ENCODE measurements at regions not wholly inside any gene's neighbourhood (a gene's known extent, or its start where the extent isn't known, plus 50 kb on each side); places are given as distances from the start of the nearest gene placed in this dataset.
"Not testable (repeated sequence)": the region's sequence is repeated elsewhere in the genome, so short reads cannot be mapped to it uniquely, and the experiment has no call there.

DNA sequence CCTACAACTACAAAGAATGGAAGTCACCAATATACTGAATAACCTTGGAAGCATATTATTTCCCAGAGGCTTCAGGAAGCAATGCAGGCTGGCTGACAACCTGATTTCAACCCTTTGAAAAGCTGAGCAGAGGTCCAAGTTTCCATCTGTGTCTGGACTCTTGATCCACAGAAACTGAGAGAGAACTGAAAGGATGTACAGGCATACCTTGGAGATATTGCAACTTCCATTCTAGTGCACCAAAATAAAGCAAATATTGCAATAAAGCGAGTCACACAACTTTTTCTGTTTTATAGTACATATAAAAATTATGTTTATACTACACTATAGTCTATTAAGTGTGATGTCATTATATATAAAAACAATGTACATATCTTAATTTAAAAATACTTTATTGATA is 85.3 kb downstream of the TYW3 start:
- DNase-seq, result no peak

DNA sequence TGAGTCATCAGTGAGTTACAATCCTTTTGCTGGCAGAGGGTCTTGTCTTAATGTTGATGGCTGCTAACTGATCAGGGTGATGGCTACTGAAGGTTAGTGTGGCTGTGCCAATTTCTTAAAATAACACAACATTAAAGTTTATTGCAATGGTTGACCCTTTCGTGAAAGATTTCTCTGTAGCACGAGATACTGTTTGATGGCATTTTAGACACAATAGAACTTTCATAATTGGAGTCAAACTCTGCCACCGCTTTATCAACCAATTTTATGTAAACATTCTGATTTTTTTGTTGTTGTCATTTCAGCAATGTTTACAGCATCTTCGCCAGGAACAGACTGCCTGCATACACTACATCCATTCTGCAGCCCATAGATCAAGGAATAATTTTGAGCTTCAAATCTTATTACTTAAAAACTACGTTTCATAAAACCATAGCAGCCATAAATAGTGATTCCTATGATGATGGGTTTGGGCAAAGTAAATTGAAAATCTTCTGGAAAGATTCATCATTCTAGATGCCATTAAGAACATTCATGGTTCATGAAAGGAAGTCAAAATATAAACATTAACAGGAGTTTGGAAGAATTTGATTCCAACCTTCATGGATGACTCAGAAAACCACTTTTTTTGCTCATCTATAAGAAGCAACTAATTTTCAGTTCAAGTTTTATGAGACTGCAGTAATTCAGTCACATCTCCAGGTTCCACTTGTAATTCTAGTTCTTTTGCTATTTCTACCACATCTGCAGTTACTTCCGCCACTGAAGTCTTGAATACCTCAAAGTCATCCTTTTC is 85.9 kb downstream of the TYW3 start:
- DNase-seq, result no peak

DNA sequence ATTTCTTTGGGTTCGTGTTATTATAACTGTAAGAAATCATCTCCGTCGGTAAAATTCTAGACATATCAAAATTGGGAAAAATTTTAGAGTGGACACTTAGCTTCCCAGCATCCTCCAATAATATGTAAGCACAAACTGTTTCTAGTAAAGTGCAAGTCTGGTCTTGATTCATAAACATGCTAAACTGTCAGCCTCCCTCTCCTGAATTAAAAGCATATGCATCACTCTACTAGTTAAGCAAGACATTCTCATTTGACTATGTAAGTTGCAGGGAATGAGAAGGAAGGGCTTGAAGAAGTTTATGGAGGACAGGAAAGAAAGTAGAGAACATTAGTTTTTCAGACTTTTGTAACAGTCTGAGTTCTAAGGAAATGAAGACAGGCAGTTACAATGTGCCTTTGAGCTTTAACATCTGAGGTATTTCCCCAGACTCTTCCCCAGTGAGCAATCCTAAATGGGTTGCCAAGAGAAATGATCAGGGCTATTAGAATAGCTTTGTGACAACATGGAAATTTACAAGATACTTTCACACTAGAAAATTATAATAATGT is 90.0 kb downstream of the TYW3 start:
- no peak for DNase-seq

DNA sequence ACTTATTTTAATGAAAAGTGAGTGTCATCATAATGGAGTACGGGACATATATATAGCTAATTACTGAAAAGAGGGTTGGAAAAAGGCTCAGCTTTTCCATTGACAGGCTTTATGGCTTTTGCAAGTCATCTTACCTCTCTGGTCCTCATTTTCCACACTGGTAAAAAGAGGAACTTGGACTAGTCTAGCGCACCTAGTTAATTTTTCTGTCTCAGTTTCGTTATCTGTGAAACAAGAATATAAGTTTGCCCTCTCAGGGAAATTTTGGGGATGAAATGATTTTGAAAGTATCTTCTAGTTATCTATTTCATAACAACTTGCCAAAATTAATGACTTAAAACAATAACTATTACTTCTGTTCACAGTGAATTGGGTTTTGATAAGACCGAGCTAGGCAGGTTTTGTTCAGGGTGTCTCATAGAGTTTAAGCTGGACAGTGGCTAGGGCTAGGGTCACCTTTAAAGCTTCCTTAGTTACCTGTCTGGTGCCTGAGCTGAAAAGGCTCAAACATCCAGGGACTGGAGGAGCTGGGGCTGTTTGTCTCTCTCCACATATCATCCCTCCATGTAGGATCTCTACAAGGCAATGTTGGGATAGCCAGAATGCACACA is 91.7 kb downstream of the TYW3 start:
- no peak for DNase-seq

DNA sequence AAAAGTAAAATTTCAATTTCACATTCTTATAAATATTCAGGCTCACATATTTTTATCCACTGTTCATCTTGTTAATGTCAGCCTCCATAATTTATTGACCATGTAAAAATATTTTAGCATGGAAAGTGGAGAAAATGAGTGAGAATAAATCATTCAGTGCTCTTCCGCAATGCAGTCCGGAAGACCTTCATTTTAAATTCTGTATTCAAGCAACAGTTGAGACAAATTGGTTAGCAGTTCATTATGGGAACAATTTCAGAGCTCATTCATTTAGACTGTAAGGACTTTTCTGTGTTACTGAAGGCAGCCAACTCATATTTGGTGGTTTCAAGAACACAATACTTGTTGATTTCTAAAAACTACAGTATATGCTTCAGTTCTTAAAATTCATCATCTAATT is 97.8 kb downstream of the TYW3 start:
- DNase-seq, result no peak

DNA sequence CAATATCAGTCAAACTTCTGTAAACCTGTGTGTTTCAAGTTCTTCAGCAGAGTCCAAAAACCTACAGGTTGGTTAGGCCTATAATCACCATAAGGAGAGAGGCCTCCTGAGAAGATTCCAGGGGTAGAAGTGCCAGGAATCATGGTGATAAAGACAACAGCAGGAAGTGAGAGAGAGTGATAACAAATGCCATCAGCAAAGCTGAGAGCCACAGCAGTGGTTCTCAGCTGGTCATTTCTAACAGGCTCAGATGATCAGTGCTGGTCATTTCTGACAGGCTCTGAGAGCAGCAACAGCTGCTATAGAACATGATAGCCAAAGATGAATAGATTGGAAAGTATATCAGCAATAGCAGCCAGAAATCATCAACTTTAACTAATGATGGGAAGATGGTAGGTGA is 101.3 kb downstream of the TYW3 start:
- DNase-seq, result no peak

DNA sequence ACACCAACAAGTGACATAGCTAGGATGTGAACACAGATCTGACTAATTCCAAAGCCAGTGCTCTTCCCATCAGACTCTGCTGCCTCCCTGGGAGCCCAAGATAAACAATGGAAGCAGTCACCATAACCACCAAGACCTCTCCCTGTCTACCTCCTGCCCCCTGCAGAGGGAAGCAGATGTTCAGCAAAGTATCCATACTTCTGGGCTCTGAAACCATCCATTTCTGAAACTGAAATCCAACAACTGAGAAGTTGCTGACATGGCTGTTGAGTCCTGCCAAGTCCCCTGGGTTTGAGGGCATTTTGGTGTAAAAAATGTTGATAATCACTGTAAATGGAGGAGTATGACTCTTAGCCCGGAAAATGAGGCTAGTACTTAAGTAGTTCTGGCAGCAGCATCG is 102.1 kb downstream of the TYW3 start:
- DNase-seq, result no peak

DNA sequence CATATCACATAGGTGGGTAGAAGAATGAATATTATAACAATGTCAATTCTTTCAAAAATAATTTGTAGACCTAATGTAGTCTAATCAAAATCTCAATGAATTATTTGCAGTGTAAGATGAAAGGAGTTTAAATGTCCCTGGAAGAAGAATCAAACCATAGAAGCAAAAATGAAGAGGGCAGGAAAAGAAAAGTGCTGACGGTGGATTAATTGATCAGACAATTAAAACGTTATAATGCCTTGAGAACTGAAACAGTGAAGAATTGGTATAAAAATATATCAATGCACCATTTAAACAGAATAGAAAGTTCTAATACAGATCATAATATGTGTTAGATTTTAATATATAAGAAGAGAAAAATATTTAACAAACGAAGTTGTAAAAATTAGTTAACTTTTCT is 109.8 kb downstream of the TYW3 start:
- no peak for DNase-seq

DNA sequence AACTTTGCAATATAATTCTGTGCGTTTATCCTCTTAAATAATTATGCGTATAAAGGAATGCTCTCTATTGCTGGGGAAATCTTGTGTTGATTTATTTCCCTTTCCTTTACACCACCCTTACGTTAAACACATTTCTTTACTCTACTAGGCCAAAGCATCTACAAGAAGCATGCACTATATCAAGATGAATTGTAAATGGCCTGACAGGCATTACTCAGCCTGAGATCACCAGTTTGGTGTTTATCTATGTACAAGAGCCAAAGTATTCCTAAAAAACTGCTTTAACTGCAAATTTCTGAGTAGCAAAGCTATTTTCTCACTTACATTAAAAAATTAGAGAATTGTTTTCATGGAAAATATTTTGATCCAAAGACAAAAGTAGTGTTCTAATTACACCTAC is 114.8 kb downstream of the TYW3 start:
- no peak for DNase-seq

DNA sequence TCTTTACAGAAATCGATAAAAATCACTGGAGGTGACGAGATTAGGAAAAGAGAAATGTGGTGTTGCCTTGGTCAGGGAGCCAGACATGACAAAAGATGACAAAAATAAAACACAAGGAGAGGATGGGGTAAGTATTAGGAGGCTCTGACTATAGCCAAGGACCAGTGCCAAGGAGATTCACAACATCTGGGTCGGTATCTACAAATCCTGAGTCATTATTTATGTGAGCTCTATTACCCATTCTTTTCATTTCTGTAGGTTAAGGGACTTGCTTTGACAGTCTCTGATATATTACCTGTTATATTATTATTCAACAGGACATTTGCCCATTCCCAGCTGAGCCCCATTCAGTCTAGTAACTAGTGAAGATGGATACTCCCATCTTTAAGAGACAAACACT is 120.8 kb downstream of the TYW3 start:
- DNase-seq, result no peak

DNA sequence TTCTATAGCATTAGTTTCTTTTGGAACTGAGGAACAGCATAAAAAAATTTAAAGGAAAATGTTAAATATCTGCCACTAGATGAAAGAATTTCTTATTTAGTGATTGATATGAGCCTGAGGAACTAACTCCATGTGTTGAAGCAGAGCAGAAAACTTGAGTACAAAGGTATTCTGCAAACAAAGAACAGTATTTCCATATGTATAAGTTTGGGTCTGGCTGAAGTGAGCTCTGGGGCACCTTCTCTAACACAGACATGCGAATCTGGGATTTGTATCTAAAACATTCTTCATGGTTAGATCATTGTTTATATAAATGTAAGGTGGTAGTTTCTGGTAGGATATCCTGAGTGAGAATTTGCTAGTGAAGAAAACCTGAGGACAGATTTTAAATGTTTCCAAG is 123.2 kb downstream of the TYW3 start:
- DNase-seq, result no peak

DNA sequence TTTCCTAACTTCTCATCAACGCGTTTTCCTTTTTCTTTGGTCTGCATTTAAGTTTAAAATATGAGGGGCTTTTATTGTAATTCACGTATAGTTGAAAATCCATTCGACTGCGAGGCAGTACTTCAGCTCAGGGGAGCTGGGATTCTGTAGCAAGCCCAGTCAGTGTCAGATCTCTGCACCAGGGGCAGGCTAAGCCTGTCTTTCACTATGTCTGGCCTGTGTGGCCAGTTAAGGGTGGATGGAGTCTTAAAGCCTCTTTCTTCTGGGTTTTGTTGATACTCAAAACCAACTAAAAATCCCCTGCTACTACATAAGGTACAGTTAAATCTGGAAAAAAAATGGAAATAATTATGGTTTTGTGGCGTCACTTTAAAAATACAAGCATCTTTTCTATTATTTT is 124.7 kb downstream of the TYW3 start:
- DNase-seq, result no peak

DNA sequence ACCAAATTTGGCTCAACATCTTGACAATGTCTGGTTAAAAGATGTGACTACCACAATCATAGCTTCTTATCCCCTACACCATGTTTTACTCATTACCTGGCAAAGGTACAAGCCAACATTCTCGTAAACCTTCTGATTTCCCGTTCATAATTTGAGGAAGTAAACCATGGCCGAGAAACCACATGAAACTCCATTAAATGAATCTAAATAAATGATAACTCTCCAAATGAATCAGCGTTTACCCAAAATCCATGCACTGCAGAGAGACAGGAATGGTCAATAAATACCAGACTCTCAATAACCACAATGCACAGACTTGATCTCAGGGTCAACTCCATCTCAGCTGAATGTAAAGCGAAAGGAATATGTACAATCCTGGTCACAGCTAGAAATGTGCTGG is 125.2 kb downstream of the TYW3 start:
- no peak for DNase-seq

DNA sequence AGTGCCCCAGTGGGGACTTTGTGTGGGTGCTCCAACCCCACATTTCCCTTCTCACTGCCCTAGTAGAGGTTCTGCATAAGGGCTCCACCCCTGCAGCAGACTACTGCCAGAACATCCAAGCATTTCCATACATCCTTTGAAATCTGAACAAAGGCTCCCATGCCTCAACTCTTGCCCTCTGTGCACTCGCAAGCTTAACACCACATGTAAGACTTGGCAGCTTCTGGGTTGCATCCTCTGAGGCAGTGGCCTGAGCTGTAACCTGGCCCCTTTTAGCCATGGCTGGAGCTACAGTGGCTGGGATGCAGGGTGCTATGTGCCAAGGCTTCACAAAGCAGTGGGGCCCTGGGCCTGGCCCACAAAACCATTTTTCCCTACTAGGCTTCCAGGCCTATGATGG is 128.9 kb downstream of the TYW3 start:
- DNase-seq, result no peak

DNA sequence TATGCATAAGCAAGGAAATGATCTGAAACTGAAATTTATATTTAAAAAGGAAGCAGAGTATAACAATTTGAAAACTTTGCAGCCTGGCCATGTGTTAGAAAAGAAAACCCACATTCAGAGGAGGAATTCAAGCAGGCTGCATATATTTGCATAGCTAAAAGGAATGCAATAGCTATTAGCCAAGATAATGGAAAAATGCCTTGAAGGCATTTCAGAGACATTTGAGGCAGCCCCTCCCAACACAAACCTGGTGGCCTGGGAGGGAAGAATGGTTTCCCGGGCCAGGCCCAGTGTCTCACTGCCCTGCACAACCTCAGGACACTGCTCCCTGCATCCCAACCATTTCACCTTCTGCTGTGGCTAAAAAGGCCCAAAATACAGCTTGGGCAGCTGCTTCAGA is 136.8 kb downstream of the TYW3 start:
- no peak for DNase-seq

DNA sequence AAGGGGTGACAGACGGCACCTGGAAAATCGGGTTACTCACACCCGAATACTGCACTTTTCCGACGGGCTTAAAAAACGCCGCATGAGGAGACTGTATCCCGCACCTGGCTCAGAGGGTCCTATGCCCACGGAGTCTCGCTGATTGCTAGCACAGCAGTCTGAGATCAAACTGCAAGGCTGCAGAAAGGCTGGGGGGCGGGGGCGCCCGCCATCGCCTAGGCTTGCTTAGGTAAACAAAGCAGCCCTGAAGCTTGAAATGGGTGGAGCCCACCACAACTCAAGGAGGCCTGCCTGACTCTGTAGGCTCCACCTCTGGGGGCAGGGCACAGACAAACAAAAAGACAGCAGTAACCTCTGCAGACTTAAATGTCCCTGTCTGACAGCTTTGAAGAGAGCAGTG is 144.4 kb downstream of the TYW3 start:
- not testable (repeated sequence) for DNase-seq

DNA sequence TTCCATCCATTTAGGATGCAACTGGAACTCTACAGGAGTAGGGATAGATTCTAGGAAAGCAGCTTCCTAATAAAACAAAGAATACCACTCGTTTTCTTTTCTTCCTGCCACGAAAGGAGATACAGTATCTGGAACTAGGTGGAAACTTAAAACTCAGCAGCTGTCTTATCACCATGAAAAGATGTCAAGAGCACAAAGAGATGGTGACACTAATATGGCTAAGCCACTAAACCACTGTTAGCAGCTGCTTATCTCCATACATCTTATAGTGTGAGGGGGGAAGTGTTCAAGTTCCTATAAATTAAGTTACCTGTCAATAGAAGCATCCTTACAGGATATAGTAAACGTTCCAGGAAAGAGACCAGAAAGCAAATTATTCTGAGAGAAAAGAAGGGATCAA is 162.5 kb downstream of the TYW3 start:
- DNase-seq, result no peak

DNA sequence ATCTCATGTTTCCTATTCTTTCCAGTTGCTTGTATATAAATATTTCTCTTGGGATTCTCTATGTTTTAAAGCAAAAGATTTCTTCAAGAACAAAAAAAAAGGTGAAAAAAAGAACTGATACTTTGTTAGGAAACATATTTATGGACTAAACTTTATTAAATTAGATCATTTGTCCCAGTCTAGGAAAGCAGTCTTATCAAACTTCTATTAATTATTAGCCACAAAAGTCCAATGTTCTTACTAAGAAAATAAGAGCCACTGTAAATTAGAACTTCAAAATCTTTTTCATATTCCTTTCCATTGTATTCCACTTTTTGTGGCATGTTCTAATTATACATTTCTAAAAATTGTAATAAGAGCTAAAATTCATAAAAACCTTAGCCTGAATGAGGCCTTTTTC is 175.2 kb downstream of the TYW3 start:
- no peak for DNase-seq

DNA sequence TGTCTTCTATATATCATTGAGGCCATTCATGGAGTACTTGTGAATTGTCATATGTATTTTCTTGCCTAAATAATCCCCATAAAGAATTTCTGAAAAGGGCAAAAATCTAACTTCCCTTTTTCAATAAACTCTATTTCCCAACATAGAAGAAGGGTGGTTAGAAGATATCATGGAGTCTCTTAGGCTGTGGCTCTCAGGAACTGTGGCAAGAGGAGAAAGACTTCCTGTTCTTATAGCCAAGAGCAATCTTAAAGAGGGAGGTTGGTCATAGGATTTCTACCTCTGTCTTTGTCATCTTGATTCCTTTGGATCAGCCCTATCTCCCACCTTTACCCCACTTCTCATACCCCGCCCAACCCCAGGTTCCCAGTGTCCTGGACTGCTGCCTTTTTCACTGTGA is 175.8 kb downstream of the TYW3 start:
- no peak for DNase-seq

DNA sequence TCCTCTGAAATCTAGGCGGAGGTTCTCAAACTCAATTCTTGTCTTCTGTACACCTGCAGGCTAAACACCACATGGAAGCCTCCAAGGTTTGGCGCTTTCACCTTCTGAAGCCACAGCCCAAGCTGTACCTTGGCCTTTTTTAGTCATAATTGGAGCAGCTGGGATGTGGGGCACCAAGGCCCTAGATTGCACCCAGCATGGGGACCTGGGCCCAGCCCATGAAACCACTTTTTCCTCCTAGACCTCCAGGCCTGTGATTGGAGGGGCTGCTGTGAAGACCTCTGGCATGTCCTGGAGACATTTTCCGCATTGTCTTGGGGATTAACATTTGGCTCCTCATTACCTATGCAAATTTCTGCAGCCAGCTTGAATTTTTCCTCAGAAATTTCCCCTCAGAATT is 181.0 kb downstream of the TYW3 start:
- DNase-seq, result no peak

DNA sequence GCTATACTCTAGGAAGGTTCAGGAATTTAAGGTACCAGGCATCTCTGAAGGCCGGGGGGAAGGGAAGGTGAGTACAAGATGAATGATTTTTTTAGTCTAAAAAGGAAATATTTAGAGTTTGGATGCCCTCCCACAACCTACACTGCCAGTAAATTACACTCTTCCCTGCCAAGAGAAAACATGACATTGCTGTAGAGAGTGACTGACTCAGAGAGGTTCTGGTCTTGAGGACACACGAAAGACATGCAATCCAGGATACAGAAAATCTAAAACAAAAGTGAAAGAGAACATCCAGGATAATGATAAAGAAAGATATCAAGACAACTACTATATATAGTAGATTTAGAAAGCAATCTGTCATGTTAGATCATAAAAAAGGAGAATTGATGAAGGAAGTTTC is 200.5 kb downstream of the TYW3 start:
- no peak for DNase-seq

DNA sequence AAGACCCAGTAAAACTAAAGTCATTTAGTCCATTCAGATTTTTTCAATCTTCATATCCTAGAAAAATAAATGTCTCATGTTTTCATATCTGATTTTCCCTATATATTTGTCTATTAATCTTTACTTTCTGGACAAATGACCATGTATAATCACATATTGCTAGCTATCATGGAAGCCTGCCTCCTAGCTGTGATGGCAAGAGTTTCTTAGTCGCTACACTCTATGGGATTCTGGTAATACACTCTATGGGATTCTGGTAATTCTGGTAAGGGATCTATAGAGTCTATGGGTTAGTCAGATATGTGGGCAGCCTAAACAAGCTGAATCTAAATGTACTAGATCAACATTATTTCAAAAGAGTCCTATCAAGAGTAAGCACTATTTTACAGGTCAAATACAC is 198.7 kb upstream of the LHX8 start:
- DNase-seq, result no peak

DNA sequence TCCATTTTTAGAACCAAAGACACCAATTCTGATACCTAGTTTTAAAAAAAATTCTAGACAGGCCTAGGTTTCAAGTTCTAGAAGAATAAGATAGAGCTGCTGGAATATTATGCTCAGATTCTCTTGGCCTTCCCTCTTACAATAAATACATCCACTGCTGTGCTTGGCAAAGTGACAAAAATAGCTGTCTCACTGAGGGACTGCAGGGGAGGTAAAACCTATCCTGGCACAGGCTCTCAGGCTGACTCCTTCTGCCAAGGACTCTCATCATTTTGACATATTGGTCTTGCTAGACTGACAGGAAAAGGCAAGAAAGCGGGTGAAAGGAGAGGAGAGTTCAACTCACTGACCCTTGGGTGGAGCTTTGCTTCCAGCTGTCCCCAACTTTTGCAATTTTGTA is 197.0 kb upstream of the LHX8 start:
- peak; percentile 90 for DNase-seq

DNA sequence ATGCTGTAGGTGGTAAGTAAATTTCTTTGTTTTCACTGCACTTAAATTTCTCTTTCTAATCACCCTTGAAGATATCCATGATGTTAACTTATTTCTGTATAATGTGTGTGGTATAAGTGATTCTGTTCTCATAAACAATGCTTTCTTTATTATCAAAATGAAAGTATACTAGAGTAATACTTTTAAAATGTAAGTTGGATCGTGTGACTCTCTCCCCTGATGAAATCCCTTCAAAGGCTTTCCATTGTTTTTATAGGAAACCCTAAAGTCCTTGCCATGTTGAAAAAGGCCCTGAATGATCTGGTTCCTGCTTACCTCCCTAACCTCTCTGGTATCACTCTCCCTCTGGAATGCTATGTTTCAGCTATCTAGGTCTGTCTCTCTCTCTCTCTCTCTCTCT is 191.1 kb upstream of the LHX8 start:
- DNase-seq, result no peak

DNA sequence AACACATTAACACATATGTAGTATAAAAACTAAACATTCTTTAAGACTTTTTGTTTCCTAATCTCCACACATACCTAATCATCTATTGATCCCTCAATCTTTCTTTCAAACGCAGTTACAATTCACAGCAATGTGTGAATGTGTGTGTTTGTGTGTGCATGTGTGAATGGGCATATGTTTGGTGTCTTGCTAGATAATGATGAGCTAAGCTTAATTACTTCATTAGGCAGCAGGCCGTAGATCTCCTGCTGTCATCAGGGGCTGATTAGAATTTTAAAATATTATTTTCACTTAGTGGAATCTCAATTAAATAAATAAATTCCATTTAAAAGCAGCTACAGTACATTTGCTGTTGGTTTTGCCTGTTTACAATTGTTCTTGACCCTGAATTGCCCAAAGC is 187.8 kb upstream of the LHX8 start:
- no peak for DNase-seq
